H1 (cell line): ENCODE measurements at regions not wholly inside any gene's neighbourhood (a gene's known extent, or its start where the extent isn't known, plus 50 kb on each side); places are given as distances from the start of the nearest gene placed in this dataset.
"Not testable (repeated sequence)": the region's sequence is repeated elsewhere in the genome, so short reads cannot be mapped to it uniquely, and the experiment has no call there.

Experiments
- CTCF ChIA-PET: fragments of 300-600 bp; sonication (Branson Sonifier 250); formaldehyde crosslinking; loops from one replicate; lab custom pipeline; 2021; ENCODE audit not compliant: partially characterized antibody; lab: Charles Lee
- POLR2A ChIA-PET: fragments of 300-600 bp; sonication (Branson Sonifier 250); formaldehyde crosslinking; loops from one replicate; lab custom pipeline; 2021; ENCODE audit warnings: inconsistent platforms; ENCODE audit not compliant: partially characterized antibody; lab: Charles Lee
- DNase-seq, 2 experiments: peaks; one replicate each; pipeline versions ENCODE4 v3.0.0 to v3.0.0-alpha.2; 2010 to 2022; ENCODE audit warnings: low spot score in 2 of 2, low read depth in 1 of 2, mixed read lengths in 1 of 2
- FAIRE-seq: peaks from 2 replicates; lab custom pipeline; 2011; peaks lifted over from hg19 to GRCh38; lab: Jason Lieb, UNC
- H2AFZ ChIP-seq: 2 replicates; pipeline ENCODE4 v1.8.1; 2012; ENCODE audit warnings: low read length, inconsistent platforms
- H2AK5ac ChIP-seq: 2 replicates; pipeline ENCODE4 v1.6.1; 2013; ENCODE audit warnings: low read depth, low read length
- H2BK120ac ChIP-seq: replicated peaks from 2 replicates; pipeline ENCODE3; 2013; ENCODE audit warnings: low read depth, low read length, inconsistent platforms
- H2BK12ac ChIP-seq: 2 replicates; pipeline ENCODE4 v1.6.1; 2013; ENCODE audit warnings: low read depth, low read length
- H2BK15ac ChIP-seq: 2 replicates; pipeline ENCODE4 v1.6.1; 2013; ENCODE audit warnings: low read length
- H2BK20ac ChIP-seq: 2 replicates; pipeline ENCODE4 v1.6.1; 2013; ENCODE audit warnings: low read length
- H2BK5ac ChIP-seq: 2 replicates; pipeline ENCODE4 v1.6.1; 2013; ENCODE audit warnings: low read depth, low read length
- H3K14ac ChIP-seq: 2 replicates; pipeline ENCODE4 v1.6.1; 2013; ENCODE audit warnings: inconsistent platforms; ENCODE audit not compliant: insufficient read length
- H3K18ac ChIP-seq: 2 replicates; pipeline ENCODE4 v1.6.1; 2013; ENCODE audit warnings: low read length; ENCODE audit errors: extremely low read depth
- H3K23ac ChIP-seq: 2 replicates; pipeline ENCODE4 v1.6.1; 2013; ENCODE audit warnings: inconsistent platforms; ENCODE audit not compliant: insufficient read length
- H3K23me2 ChIP-seq: 2 replicates; pipeline ENCODE4 v1.6.1; 2013; ENCODE audit warnings: low read depth, low read length
- H3K27ac ChIP-seq: 2 replicates; pipeline ENCODE4 v1.6.1; 2011; ENCODE audit warnings: low read depth, low read length, inconsistent platforms
- H3K27me3 ChIP-seq, 4 experiments: replicated peaks in 1 of 4; 1 replicate in 1 of 4; 2 replicates in 3 of 4; pipeline versions ENCODE4 v1.6.1 to v1.8.1; 2011 to 2013; ENCODE audit warnings: low read length in 3 of 4, mild to moderate bottlenecking in 3 of 4, inconsistent platforms in 2 of 4, mixed read lengths in 2 of 4, moderate library complexity in 1 of 4; ENCODE audit not compliant: control insufficient read depth in 3 of 4, insufficient read depth in 3 of 4; ENCODE audit errors: extremely low read depth in 1 of 4
- H3K36me3 ChIP-seq, 4 experiments: 2 replicates each; pipeline versions ENCODE4 v1.6.1 to v1.8.1; 2011 to 2013; ENCODE audit warnings: mild to moderate bottlenecking in 4 of 4, low read length in 3 of 4, moderate library complexity in 2 of 4, control low read depth in 1 of 4, inconsistent platforms in 1 of 4; ENCODE audit not compliant: insufficient read depth in 4 of 4, control insufficient read depth in 2 of 4
- H3K4ac ChIP-seq: replicated peaks from 2 replicates; pipeline ENCODE3; 2013; ENCODE audit warnings: low read length, low read depth, mixed read lengths, inconsistent platforms; ENCODE audit not compliant: insufficient read length
- H3K4me1 ChIP-seq, 4 experiments: replicated peaks in 1 of 4; 1 replicate in 1 of 4; 2 replicates in 3 of 4; pipeline versions ENCODE4 v1.6.1 to v1.8.1; 2011 to 2013; ENCODE audit warnings: low read length in 3 of 4, inconsistent platforms in 2 of 4, mixed read lengths in 1 of 4; ENCODE audit not compliant: insufficient read depth in 4 of 4, control insufficient read depth in 3 of 4
- H3K4me2 ChIP-seq, 2 experiments: 2 replicates each; pipeline versions ENCODE4 v1.6.1 to v1.8.1; 2011 to 2013; ENCODE audit warnings: low read depth in 2 of 2, low read length in 2 of 2, control low read depth in 1 of 2, inconsistent platforms in 1 of 2, mild to moderate bottlenecking in 1 of 2; ENCODE audit not compliant: insufficient read depth in 1 of 2
- H3K4me3 ChIP-seq, 4 experiments: fragments of 200-600, 300-600 bp in 1 of 4; sonication (generic), shearing (Covaris generic), sonication (Bioruptor Twin) in 1 of 4; 2 replicates each; pipeline versions ENCODE4 v1.5.1 to v1.8.1; 2011 to 2016; ENCODE audit warnings: low read length in 4 of 4, low read depth in 3 of 4, control low read depth in 2 of 4, inconsistent platforms in 2 of 4, mild to moderate bottlenecking in 2 of 4, mixed read lengths in 1 of 4, moderate library complexity in 1 of 4; ENCODE audit not compliant: insufficient read depth in 2 of 4; ENCODE audit errors: extremely low read depth in 1 of 4
- H3K56ac ChIP-seq: replicated peaks from 2 replicates; pipeline ENCODE3; 2013; ENCODE audit warnings: low read depth, mild to moderate bottlenecking, mixed read lengths, low read length, inconsistent platforms; ENCODE audit not compliant: insufficient read length
- H3K79me1 ChIP-seq: 2 replicates; pipeline ENCODE4 v1.6.1; 2013; ENCODE audit warnings: low read depth, low read length, control low read depth
- H3K79me2 ChIP-seq, 2 experiments: 2 replicates each; pipeline versions ENCODE4 v1.6.1 to v1.8.1; 2012 to 2013; ENCODE audit warnings: low read length in 2 of 2, mild to moderate bottlenecking in 2 of 2, inconsistent platforms in 1 of 2; ENCODE audit not compliant: insufficient read depth in 2 of 2, control insufficient read depth in 1 of 2
- H3K9ac ChIP-seq, 4 experiments: replicated peaks in 1 of 4; 1 replicate in 1 of 4; 2 replicates in 3 of 4; pipeline versions ENCODE4 v1.6.1 to v1.8.1; 2011 to 2013; ENCODE audit warnings: low read depth in 3 of 4, low read length in 3 of 4, control low read depth in 2 of 4, mild to moderate bottlenecking in 2 of 4, moderate library complexity in 2 of 4, inconsistent platforms in 1 of 4; ENCODE audit errors: extremely low read depth in 1 of 4
- H3K9me3 ChIP-seq, 2 experiments: 2 replicates each; pipeline versions ENCODE4 v1.6.1 to v1.8.1; 2012 to 2013; ENCODE audit warnings: mild to moderate bottlenecking in 2 of 2, moderate library complexity in 2 of 2, control low read depth in 1 of 2, inconsistent platforms in 1 of 2, low read depth in 1 of 2, low read length in 1 of 2, mixed read lengths in 1 of 2; ENCODE audit not compliant: insufficient read depth in 2 of 2
- H4K20me1 ChIP-seq, 2 experiments: replicated peaks in 1 of 2; 2 replicates each; pipeline versions ENCODE3 to v1.8.1; 2011 to 2013; ENCODE audit warnings: inconsistent platforms in 2 of 2, low read length in 2 of 2, mild to moderate bottlenecking in 1 of 2; ENCODE audit not compliant: insufficient read depth in 2 of 2, control insufficient read depth in 1 of 2
- H4K5ac ChIP-seq: 2 replicates; pipeline ENCODE4 v1.6.1; 2013; ENCODE audit warnings: low read length, low read depth, mixed read lengths, inconsistent platforms; ENCODE audit not compliant: insufficient read length
- H4K8ac ChIP-seq: 2 replicates; pipeline ENCODE4 v1.8.0; 2013; ENCODE audit warnings: mild to moderate bottlenecking, moderate library complexity, low read length, inconsistent platforms; ENCODE audit not compliant: insufficient read depth; ENCODE audit errors: extremely low read depth
- H4K91ac ChIP-seq: replicated peaks from 2 replicates; pipeline ENCODE3; 2013; ENCODE audit warnings: low read length, mixed read lengths, inconsistent platforms; ENCODE audit not compliant: insufficient read length
- WGBS, 2 experiments: shearing (Covaris generic) in 1 of 2; methylation state at CpG; one replicate each; pipeline versions ENCODE4 v1.1.6 to v1.1.7; 2013 to 2015; ENCODE audit warnings: low lambda C conversion rate in 2 of 2, mixed read lengths in 2 of 2, inconsistent platforms in 1 of 2, low coverage in 1 of 2, missing lambda C conversion rate in 1 of 2; ENCODE audit not compliant: insufficient replicate concordance in 2 of 2, insufficient coverage in 1 of 2, insufficient read length in 1 of 2; ENCODE audit errors: extremely low coverage in 1 of 2, missing lambda C conversion rate in 1 of 2; 5-methylcytosine and 5-hydroxymethylcytosine counted together

DNA sequence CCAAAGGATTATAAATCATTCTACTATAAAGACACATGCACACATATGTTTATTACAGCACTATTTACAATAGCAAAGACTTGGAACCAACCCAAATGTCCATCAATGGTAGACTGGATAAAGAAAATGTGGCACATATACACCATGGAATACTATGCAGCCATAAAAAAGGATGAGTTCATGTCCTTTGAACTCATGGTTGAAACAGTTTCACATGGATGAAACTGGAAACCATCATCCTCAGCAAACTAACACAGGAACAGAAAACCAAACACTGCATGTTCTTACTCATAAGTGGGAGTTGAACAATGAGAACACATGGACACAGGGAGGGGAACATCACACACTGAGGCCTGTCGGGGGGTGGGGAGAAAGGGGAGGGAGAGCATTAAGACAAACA lies 116.2 kb upstream of the FOXB1 start:
- H2BK5ac ChIP-seq, H3K4ac ChIP-seq, H2AK5ac ChIP-seq, H3K36me3 ChIP-seq, DNase-seq, POLR2A ChIA-PET, H3K27ac ChIP-seq, H4K5ac ChIP-seq, H3K27me3 ChIP-seq, H3K4me3 ChIP-seq, H2BK20ac ChIP-seq, FAIRE-seq, H2BK120ac ChIP-seq, H2BK15ac ChIP-seq, H3K4me1 ChIP-seq, H3K23ac ChIP-seq, H4K91ac ChIP-seq, H3K18ac ChIP-seq, H3K56ac ChIP-seq, H2AFZ ChIP-seq, H3K9me3 ChIP-seq, H3K9ac ChIP-seq, H3K4me2 ChIP-seq, H3K23me2 ChIP-seq, H3K79me1 ChIP-seq, H2BK12ac ChIP-seq, H3K14ac ChIP-seq, H4K8ac ChIP-seq, H3K79me2 ChIP-seq, H4K20me1 ChIP-seq: not testable (repeated sequence)
- WGBS, 2 experiments, result no CpG with 5 or more reads among the region's 1 CpG
- CTCF ChIA-PET, result interaction anchor here (1.4 to 1.5 kb wide), 2 partner anchors 12 to 439 kb away, joined by 4 to 11 read pairs; no protein-coding TSS in a partner anchor
